ENCODE measurements at regions not wholly inside any gene's neighbourhood (a gene's known extent, or its start where the extent isn't known, plus 50 kb on each side); places are given as distances from the start of the nearest gene placed in this dataset.

DNA sequence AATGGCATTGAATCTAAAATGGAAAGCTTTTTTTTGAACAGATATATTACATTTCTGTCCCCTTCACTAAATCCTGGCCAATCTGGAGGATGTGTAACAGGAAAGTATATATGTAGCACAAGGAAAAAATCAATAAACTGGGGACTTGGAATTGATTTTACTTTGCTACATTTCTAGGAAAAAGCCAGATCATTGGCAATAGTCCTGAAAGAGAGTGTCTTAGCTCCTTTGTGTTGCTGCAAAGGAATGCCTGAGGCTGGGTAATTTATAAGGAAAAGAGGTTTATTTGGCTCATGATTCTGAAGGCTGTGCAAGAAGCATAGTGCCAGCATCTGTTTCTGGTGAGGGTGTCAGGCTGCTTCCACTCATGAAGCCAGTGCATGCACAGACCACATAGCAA lies 574.9 kb downstream of the HTR1B start:
- BruUV-seq (replicated peaks): no TSS peak
- intact Hi-C loops (cut with micrococcal nuclease; ENCODE audit: unreplicated experiment): no loop called here
- Histone ChIP-seq H3K27ac (ENCODE audit: extremely low read length, insufficient read depth, low read length) (no peak overlapping the region), H3K36me3 (replicated peaks in 1 of 2; ENCODE audit: control insufficient read depth in 1 of 2, insufficient read depth in 2 of 2, low read length in 2 of 2) (no peaks in the 10 kb centered on the region), H3K27me3 (ENCODE audit: control insufficient read depth in 1 of 2, insufficient read depth in 2 of 2, low read length in 2 of 2) (no peaks in the 10 kb centered on the region; a peak in 1 of 5 replicates), H3K4me1 (ENCODE audit: insufficient read depth, low read length) (no peaks in the 10 kb centered on the region), H3K4me2 (ENCODE audit: low read depth, low read length) (no peak overlapping the region), H3K79me2 (ENCODE audit: insufficient read depth, low read length) (no peaks in the 10 kb centered on the region), H3K9me3 (ENCODE audit: low read length) (peaks cover 2% of the 10 kb centered on the region; the same call in 1 of the 2 replicates), H3K4me3 (replicated peaks in 1 of 3; ENCODE audit: insufficient read depth in 1 of 3, low read depth in 2 of 3, low read length in 3 of 3) (no peak overlapping the region), H3K9ac (ENCODE audit: insufficient read depth, low read depth, low read length) (no peak overlapping the region), H4K20me1 (ENCODE audit: insufficient read depth, low read length) (no peaks in the 10 kb centered on the region), H2AFZ (ENCODE audit: low read length) (no peak overlapping the region)
- in situ Hi-C loops (cut with HindIII; ENCODE audit: extremely low pct_ligation_motif_present, low pct_unique_long_range_greater_than_20kb): no loop called here
- no peak for DNase-seq (ENCODE audit: low spot score)
- ChIA-PET POLR2A (no interaction called here), CTCF (ENCODE audit: low intra/inter-chr PET ratio, low total read pairs) (no interaction called here)
- TF ChIP-seq KAT2B (IDR thresholded peaks at IDR 0.05; ENCODE audit: borderline replicate concordance, low read depth, low read length) (0 out of 2 replicates have a peak, but pooled peaks have one; percentile 11), ZNF891 (CRISPR knock-in tag; IDR thresholded peaks at IDR 0.05) (no peak)
- no peak for FAIRE-seq
- ATAC-seq: no peak

DNA sequence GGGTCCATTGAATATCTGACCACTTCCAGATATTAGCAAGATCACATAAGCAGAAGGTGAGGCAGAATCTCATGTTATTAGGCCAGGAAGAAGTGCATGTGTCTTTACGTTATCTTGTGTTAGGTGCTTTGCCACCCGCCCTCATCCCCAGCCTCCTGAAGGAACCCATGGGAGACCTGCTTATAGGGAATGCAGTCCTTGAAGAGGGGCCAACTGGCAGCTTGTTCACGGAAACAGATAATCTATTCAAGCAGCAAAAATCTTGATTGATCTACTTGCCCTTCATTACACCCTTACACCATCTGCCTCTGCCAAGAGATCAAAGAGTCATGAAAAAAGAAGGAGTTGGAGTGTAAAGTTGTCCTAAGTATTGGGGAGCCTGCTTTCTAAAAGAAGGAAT lies 576.4 kb downstream of the HTR1B start:
- Histone ChIP-seq H3K4me2 (ENCODE audit: low read depth, low read length) (no peak overlapping the region), H2AFZ (ENCODE audit: low read length) (no peak overlapping the region), H3K9me3 (ENCODE audit: low read length) (no peaks in the 10 kb centered on the region), H3K27me3 (ENCODE audit: control insufficient read depth in 1 of 2, insufficient read depth in 2 of 2, low read length in 2 of 2) (no peaks in the 10 kb centered on the region; a peak in 1 of 5 replicates), H3K4me1 (ENCODE audit: insufficient read depth, low read length) (no peaks in the 10 kb centered on the region), H3K36me3 (replicated peaks in 1 of 2; ENCODE audit: control insufficient read depth in 1 of 2, insufficient read depth in 2 of 2, low read length in 2 of 2) (no peaks in the 10 kb centered on the region), H3K79me2 (ENCODE audit: insufficient read depth, low read length) (no peaks in the 10 kb centered on the region), H4K20me1 (ENCODE audit: insufficient read depth, low read length) (no peaks in the 10 kb centered on the region), H3K4me3 (replicated peaks in 1 of 3; ENCODE audit: insufficient read depth in 1 of 3, low read depth in 2 of 3, low read length in 3 of 3) (no peak overlapping the region), H3K27ac (ENCODE audit: extremely low read length, insufficient read depth, low read length) (no peak overlapping the region), H3K9ac (ENCODE audit: insufficient read depth, low read depth, low read length) (no peak overlapping the region)
- TF ChIP-seq ZNF790 (CRISPR knock-in tag; IDR thresholded peaks at IDR 0.05; ENCODE audit: borderline replicate concordance): no peak
- TF ChIP-seq ZEB1 (IDR thresholded peaks at IDR 0.05; ENCODE audit: insufficient replicate concordance, low read depth): no peak
- FAIRE-seq: no peak
- in situ Hi-C loops (cut with HindIII; ENCODE audit: extremely low pct_ligation_motif_present, low pct_unique_long_range_greater_than_20kb): no loop called here
- BruUV-seq (replicated peaks): no TSS peak
- intact Hi-C loops (cut with micrococcal nuclease; ENCODE audit: unreplicated experiment): no loop called here
- no peak for DNase-seq (ENCODE audit: low spot score)
- ATAC-seq: no peak
- CTCF ChIA-PET (ENCODE audit: low intra/inter-chr PET ratio, low total read pairs): no interaction called here
- WGBS (ENCODE audit: low lambda C conversion rate): 12% methylated on average over 3 of the region's 3 CpGs
- POLR2A ChIA-PET: no interaction called here

All from HepG2 (cell line).